H7 (cell line): ENCODE measurements at regions not wholly inside any gene's neighbourhood (a gene's known extent, or its start where the extent isn't known, plus 50 kb on each side); places are given as distances from the start of the nearest gene placed in this dataset.
"Not testable (repeated sequence)": the region's sequence is repeated elsewhere in the genome, so short reads cannot be mapped to it uniquely, and the experiment has no call there.

ENCODE experiments used
- DNase-seq: peaks from one replicate; pipeline ENCODE4 v3.0.0; 2012
- H3K27me3 ChIP-seq: 2 replicates; pipeline ENCODE4 v1.6.0; 2011; ENCODE audit warnings: mild to moderate bottlenecking, low read length; ENCODE audit not compliant: control insufficient read depth, insufficient read depth
- H3K36me3 ChIP-seq: replicated peaks from 2 replicates; pipeline ENCODE4 v1.5.1; 2011; ENCODE audit warnings: low read length; ENCODE audit not compliant: control insufficient read depth, insufficient read depth
- H3K4me3 ChIP-seq: 2 replicates; pipeline ENCODE4 v1.5.1; 2011; ENCODE audit warnings: low read depth, mild to moderate bottlenecking, control low read depth, low read length, moderate library complexity; ENCODE audit not compliant: insufficient read depth

GRCh38 chr4:186829097-186829496 lies 105.4 kb upstream of the FAT1 start:
- H3K36me3 ChIP-seq = no peaks in the 10 kb centered on the region
- no peaks in the 10 kb centered on the region for H3K27me3 ChIP-seq
- DNase-seq = no peak
- H3K4me3 ChIP-seq = no peak overlapping the region

- Histone ChIP-seq H3K36me3 (no peaks in the 10 kb centered on the region), H3K4me3 (no peak overlapping the region), H3K27me3 (no peaks in the 10 kb centered on the region)
- no peak for DNase-seq
Measured at GRCh38 chr4:186829740-186830449, 106.2 kb upstream of the FAT1 start.

- H3K4me3 ChIP-seq = no peak overlapping the region
- H3K27me3 ChIP-seq = no peaks in the 10 kb centered on the region
- H3K36me3 ChIP-seq = no peaks in the 10 kb centered on the region
- DNase-seq = no peak
Measured at GRCh38 chr4:186831574-186831973, 107.9 kb upstream of the FAT1 start.

- Histone ChIP-seq H3K27me3 (no peaks in the 10 kb centered on the region), H3K4me3 (no peak overlapping the region), H3K36me3 (no peaks in the 10 kb centered on the region)
- DNase-seq = no peak
Measured at GRCh38 chr4:186832906-186833305, 109.2 kb upstream of the FAT1 start.

- H3K4me3 ChIP-seq, H3K36me3 ChIP-seq, H3K27me3 ChIP-seq, DNase-seq: not testable (repeated sequence)
Measured at GRCh38 chr4:186837463-186837862, 113.8 kb upstream of the FAT1 start.

- DNase-seq = no peak
- H3K27me3 ChIP-seq = no peaks in the 10 kb centered on the region
- no peaks in the 10 kb centered on the region for H3K36me3 ChIP-seq
- no peak overlapping the region for H3K4me3 ChIP-seq
Measured at GRCh38 chr4:186838295-186838694, 114.6 kb upstream of the FAT1 start.

GRCh38 chr4:186839122-186840037 lies 115.7 kb upstream of the FAT1 start:
- Histone ChIP-seq H3K36me3 (no peaks in the 10 kb centered on the region), H3K4me3 (no peak overlapping the region), H3K27me3 (no peaks in the 10 kb centered on the region)
- DNase-seq = no peak

- H3K27me3 ChIP-seq = no peaks in the 10 kb centered on the region
- DNase-seq = no peak
- no peaks in the 10 kb centered on the region for H3K36me3 ChIP-seq
- H3K4me3 ChIP-seq = no peak overlapping the region
Measured at GRCh38 chr4:186840222-186840701, 116.6 kb upstream of the FAT1 start.

GRCh38 chr4:186840771-186841301 lies 117.2 kb upstream of the FAT1 start:
- DNase-seq = no peak
- Histone ChIP-seq H3K27me3 (no peaks in the 10 kb centered on the region), H3K36me3 (no peaks in the 10 kb centered on the region), H3K4me3 (no peak overlapping the region; the same call in 1 of the 2 replicates)

GRCh38 chr4:186844059-186844681 lies 120.5 kb upstream of the FAT1 start:
- Histone ChIP-seq H3K36me3 (no peaks in the 10 kb centered on the region), H3K27me3 (no peaks in the 10 kb centered on the region), H3K4me3 (no peak overlapping the region)
- no peak for DNase-seq

- H3K4me3 ChIP-seq = no peak overlapping the region
- no peaks in the 10 kb centered on the region for H3K27me3 ChIP-seq
- DNase-seq = no peak
- H3K36me3 ChIP-seq = no peaks in the 10 kb centered on the region
Measured at GRCh38 chr4:186845137-186845842, 121.6 kb upstream of the FAT1 start.

GRCh38 chr4:186846426-186846825 lies 122.8 kb upstream of the FAT1 start:
- no peak overlapping the region for H3K4me3 ChIP-seq
- no peaks in the 10 kb centered on the region for H3K36me3 ChIP-seq
- no peak for DNase-seq

GRCh38 chr4:186847429-186848131 lies 123.9 kb upstream of the FAT1 start:
- H3K4me3 ChIP-seq, H3K36me3 ChIP-seq, H3K27me3 ChIP-seq, DNase-seq: not testable (repeated sequence)

More at GRCh38 chr4:186846426-186846825, 122.8 kb upstream of the FAT1 start:
- no peaks in the 10 kb centered on the region for H3K27me3 ChIP-seq
